GM03348 (cell line): ENCODE measurements at regions not wholly inside any gene's neighbourhood (a gene's known extent, or its start where the extent isn't known, plus 50 kb on each side); places are given as distances from the start of the nearest gene placed in this dataset.
A peak's percentile ranks its signal among the peaks of the same experiment; 100 is the strongest.

Source experiments
- DNase-seq: peaks from one replicate; pipeline ENCODE4 v3.0.0; 2012; ENCODE audit warnings: low spot score

GRCh38 chr1:78426408-78426807, 64.4 kb upstream of the PTGFR start:
- DNase-seq: no peak

DNA sequence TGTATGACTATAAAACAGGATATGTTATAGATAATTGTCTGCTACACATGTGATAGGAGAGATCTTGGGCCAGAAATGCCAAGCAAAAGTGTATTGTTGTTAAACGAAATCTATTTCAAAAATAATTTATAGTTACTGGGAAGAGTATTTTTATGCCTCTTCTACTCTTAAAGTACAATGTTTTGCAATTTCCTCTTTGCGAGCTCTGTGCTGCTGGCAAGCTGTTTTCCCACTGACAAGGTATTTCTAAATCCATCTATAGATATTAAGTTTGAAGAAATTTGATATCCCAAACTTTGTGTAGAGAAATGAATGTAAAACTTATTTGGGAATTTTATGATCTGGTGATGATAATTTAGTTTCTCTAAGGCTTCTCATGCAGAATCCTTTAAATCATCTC, 63.3 kb upstream of the PTGFR start:
- no peak for DNase-seq

DNA sequence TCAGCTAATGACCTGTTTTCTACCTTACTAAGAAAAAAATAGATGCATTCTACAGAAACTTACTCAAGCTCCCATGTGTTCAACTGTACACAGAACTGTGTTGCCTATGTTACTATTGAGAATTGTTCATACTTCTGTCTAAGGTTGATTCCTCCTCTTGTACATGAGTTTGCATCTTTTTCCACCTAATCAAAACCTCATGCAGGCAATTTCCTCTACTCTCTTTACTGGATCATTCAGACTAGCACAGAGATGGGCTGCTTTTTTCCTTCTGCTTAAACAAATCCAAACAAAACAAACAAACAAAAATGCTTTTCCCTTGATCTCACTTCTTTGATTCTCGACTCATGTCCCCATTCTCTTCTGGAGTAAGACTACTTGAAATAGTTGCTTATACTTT, 58.8 kb upstream of the PTGFR start:
- no peak for DNase-seq

DNA sequence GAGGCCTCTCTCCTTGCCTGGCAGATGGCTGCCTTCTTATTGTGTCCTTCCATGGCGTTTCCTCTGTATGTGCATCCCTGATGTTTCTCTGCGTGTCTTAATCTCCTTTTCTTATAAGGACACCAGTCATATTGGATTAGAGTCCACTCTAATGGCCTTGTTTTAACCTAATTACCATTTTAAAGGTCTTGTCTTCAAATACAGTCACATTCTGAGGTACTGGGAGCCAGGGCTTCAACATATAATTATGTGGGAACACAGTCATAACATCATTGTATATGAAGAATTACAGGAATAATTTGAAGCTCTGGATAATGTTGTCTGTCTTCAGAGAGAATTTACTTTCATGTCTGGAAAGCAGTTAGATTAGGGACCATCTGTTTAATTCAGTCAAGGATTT, 56.4 kb upstream of the PTGFR start:
- DNase-seq: no peak

DNA sequence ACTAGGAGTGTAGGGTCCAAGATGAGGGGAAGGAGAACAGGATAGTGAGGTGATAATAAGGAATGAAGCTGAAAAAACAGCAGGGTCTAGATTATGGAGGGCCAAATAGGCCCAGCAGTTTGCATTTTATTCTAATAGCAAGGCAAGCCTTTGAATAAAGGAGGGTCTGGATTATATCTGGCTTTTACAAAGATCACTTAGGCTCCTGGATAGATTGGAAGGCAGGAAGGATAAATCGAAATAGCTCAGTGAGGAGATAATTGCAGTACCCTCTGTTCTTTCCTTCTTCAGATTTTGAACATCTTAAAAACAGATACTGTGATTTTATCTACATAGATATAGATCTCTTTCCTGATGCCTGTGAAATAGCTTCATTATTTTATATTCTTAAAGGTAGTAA, 53.8 kb upstream of the PTGFR start:
- no peak for DNase-seq

- DNase-seq: peak; percentile 16
Observed at GRCh38 chr1:78437396-78437795, 53.4 kb upstream of the PTGFR start.

GRCh38 chr1:78437941-78438340, 52.8 kb upstream of the PTGFR start:
- DNase-seq: no peak

DNA sequence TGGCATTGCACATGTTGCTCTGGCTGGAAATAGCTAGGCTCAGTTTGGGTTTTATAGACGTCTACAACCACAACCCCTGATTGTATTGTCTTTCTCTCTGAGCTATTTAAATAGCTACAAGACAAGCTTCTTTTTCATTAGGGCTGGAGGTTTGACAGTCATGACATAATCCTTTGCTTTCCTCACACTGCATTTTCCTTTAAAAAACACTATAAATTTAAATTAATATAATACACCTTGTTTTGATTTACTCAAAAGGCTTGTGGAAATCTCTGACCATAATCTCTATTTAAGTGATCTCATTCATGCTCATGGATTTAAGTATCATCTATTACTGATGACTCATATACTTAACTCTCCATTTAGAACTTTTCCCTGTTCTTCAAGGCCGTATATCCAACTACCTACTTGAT, 50.4 kb upstream of the PTGFR start:
- peak; percentile 43 for DNase-seq
